Spleen (tissue), 7 donors: ENCODE measurements at regions not wholly inside any gene's neighbourhood (a gene's known extent, or its start where the extent isn't known, plus 50 kb on each side); places are given as distances from the start of the nearest gene placed in this dataset.

Experiments
- CTCF ChIP-seq, 11 experiments: fragments of 200-600 bp in 7 of 11; fragments of 450-650 bp in 4 of 11; sonication (generic) in 4 of 11; IDR thresholded peaks in 8 of 11; conservative IDR thresholded peaks in 3 of 11; 1 replicate in 7 of 11; 2 replicates in 4 of 11; pipeline versions ENCODE4 v1.4.0 to v1.8.0; 2016 to 2021; ENCODE audit warnings: antibody characterized with exemption in 11 of 11, inconsistent platforms in 4 of 11, mild to moderate bottlenecking in 1 of 11
- POLR2A ChIP-seq, 3 donors: fragments of 450-650 bp; IDR thresholded peaks; one replicate each; pipeline ENCODE4 v1.5.1; 2017; ENCODE audit warnings: antibody characterized with exemption in 3 of 3, mild to moderate bottlenecking in 1 of 3
- POLR2AphosphoS5 ChIP-seq, 3 donors: sonication (generic); formaldehyde crosslinking; IDR thresholded peaks; one replicate each; pipeline ENCODE4 v1.5.1; 2017; ENCODE audit warnings: antibody characterized with exemption in 3 of 3
- donor health status: DM: no; HTN: no; CAD: no; lungs with moderate emphysema.
- donor health status: DM: no; HTN: no; CAD: no.
- donor health status: DM: no; HTN: no; CAD: no.

GRCh38 chr11:23490557-23491235 is 630.4 kb upstream of the CCDC179 start:
- TF ChIP-seq CTCF (IDR thresholded peaks at IDR 0.05 in 8 of 11, conservative IDR thresholded peaks at IDR 0.05 in 3 of 11), result no peak
- no peak for TF ChIP-seq POLR2A (IDR thresholded peaks at IDR 0.05)
- TF ChIP-seq POLR2AphosphoS5 (IDR thresholded peaks at IDR 0.05), result no peak
